HL-60 (cell line): ENCODE measurements at regions not wholly inside any gene's neighbourhood (a gene's known extent, or its start where the extent isn't known, plus 50 kb on each side); places are given as distances from the start of the nearest gene placed in this dataset.

ENCODE experiments used
- CTCF ChIP-seq: IDR thresholded peaks from one replicate; pipeline ENCODE4 v1.5.1; 2011; ENCODE audit warnings: low read length, control low read depth, inconsistent platforms; ENCODE audit not compliant: insufficient read depth
- POLR2AphosphoS5 ChIP-seq: IDR thresholded peaks from 2 replicates; pipeline ENCODE4 v1.6.1; 2012; ENCODE audit warnings: low read depth
- TF ChIP-seq, protein P1 (sequence below): IDR thresholded peaks from 2 replicates; pipeline ENCODE4 v1.6.1; 2012; ENCODE audit warnings: low read depth; ENCODE audit not compliant: insufficient replicate concordance

DNA sequence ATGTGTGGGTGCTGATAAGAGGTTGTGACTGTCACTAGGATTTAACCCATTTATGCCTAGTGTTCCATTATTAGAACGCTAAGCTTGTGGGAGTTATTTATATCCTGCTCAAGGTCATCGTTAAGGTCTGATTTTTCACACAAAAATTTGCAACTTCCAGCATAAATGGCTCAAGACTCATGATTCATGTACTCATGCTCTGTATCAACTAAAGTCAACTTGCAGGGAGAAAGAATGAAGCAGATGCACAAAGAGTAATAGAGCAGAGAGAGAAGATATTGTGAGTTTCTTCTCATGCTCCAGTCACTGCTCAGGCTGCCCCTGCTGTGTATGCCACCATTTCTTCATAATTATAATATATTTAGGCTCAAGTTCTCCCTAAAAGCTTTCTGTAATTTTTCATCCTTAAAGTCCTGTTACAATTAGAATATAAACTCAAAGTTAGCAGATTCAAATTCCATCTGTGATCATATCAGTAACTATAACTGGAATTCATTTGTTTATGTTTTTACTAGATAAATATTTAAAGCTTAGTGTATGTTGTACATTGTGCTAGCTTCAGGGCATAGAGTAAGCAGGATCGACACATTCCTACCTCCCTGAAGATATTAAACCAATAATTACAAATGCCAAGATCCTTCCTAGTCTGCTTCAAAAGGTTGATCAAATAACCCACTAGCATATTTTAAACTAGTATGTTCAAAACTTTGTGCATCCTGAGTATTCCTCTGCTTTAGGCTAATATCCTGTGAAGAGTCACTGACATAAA lies 136.7 kb downstream of the NUDT12 start:
- no peak for TF ChIP-seq CTCF
- no peak for TF ChIP-seq POLR2AphosphoS5
- TF ChIP-seq, protein P1, sequence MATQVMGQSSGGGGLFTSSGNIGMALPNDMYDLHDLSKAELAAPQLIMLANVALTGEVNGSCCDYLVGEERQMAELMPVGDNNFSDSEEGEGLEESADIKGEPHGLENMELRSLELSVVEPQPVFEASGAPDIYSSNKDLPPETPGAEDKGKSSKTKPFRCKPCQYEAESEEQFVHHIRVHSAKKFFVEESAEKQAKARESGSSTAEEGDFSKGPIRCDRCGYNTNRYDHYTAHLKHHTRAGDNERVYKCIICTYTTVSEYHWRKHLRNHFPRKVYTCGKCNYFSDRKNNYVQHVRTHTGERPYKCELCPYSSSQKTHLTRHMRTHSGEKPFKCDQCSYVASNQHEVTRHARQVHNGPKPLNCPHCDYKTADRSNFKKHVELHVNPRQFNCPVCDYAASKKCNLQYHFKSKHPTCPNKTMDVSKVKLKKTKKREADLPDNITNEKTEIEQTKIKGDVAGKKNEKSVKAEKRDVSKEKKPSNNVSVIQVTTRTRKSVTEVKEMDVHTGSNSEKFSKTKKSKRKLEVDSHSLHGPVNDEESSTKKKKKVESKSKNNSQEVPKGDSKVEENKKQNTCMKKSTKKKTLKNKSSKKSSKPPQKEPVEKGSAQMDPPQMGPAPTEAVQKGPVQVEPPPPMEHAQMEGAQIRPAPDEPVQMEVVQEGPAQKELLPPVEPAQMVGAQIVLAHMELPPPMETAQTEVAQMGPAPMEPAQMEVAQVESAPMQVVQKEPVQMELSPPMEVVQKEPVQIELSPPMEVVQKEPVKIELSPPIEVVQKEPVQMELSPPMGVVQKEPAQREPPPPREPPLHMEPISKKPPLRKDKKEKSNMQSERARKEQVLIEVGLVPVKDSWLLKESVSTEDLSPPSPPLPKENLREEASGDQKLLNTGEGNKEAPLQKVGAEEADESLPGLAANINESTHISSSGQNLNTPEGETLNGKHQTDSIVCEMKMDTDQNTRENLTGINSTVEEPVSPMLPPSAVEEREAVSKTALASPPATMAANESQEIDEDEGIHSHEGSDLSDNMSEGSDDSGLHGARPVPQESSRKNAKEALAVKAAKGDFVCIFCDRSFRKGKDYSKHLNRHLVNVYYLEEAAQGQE = no peak
